ENCODE measurements at regions not wholly inside any gene's neighbourhood (a gene's known extent, or its start where the extent isn't known, plus 50 kb on each side); places are given as distances from the start of the nearest gene placed in this dataset.
A peak's percentile ranks its signal among the peaks of the same experiment; 100 is the strongest.

DNA sequence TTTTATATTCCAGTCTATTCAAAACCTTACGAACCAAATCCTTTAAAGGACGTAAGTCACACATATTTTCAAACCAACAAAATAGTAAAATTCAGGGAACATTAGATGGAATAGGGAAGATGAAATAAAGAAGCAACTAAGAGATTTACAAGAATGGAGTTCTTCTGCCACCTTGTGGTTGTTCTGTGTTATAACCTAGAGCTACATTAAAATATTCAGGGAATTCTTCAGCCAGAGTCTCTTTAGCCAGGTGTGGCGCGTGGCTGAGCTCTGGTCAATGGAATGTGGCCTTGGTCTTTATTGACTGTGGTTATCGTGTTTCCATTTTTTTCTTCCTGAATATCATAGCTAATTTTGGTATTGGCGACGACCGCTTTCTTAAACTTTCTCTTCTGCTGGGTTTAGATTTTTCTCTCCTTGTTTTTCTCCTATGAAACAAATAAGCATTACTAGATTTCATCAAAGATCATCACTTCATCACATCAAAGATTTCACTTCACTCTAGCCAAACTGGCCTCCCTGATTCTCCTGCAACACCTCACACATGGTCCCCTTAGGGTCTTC lies 221.3 kb downstream of the MRPL39 start:
- Histone ChIP-seq H3K9me3 (replicated peaks; ENCODE audit: control insufficient read depth, insufficient read depth, low read length) (no peaks in the 10 kb centered on the region), H3K9me1 (replicated peaks; ENCODE audit: control insufficient read depth, extremely low read depth, insufficient read depth, low read length) (no peaks in the 10 kb centered on the region), H2AFZ (ENCODE audit: low read depth, low read length) (no peak overlapping the region), H3K4me1 (ENCODE audit: control insufficient read depth, extremely low read depth, insufficient read depth, low read length) (no peaks in the 10 kb centered on the region), H3K27ac (ENCODE audit: insufficient read depth, low read depth, low read length) (no peak overlapping the region), H3K4me3 (replicated peaks in 1 of 3; ENCODE audit: insufficient read depth in 1 of 3, low read depth in 1 of 3, low read length in 3 of 3) (no peak overlapping the region), H3K27me3 (ENCODE audit: control insufficient read depth in 2 of 2, insufficient read depth in 2 of 2, low read length in 2 of 2) (peaks cover 0 to 1% of the 10 kb centered on the region in 2 experiments), H3K79me2 (ENCODE audit: control insufficient read depth, insufficient read depth, low read length) (no peaks in the 10 kb centered on the region), H3K4me2 (ENCODE audit: insufficient read depth, low read length) (no peak overlapping the region), H4K20me1 (replicated peaks; ENCODE audit: control insufficient read depth, extremely low read depth, insufficient read depth, low read length) (no peaks in the 10 kb centered on the region), H3K9ac (replicated peaks; ENCODE audit: extremely low read depth, insufficient read depth, low read length) (no peak overlapping the region), H3K36me3 (ENCODE audit: control insufficient read depth in 2 of 2, extremely low read depth in 1 of 2, insufficient read depth in 2 of 2, low read length in 2 of 2) (no peaks in the 10 kb centered on the region)
- TF ChIP-seq, protein P1, sequence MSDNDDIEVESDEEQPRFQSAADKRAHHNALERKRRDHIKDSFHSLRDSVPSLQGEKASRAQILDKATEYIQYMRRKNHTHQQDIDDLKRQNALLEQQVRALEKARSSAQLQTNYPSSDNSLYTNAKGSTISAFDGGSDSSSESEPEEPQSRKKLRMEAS (IDR thresholded peaks at IDR 0.05; ENCODE audit: insufficient read depth, insufficient read length), result no peak
- TF ChIP-seq, protein P2, sequence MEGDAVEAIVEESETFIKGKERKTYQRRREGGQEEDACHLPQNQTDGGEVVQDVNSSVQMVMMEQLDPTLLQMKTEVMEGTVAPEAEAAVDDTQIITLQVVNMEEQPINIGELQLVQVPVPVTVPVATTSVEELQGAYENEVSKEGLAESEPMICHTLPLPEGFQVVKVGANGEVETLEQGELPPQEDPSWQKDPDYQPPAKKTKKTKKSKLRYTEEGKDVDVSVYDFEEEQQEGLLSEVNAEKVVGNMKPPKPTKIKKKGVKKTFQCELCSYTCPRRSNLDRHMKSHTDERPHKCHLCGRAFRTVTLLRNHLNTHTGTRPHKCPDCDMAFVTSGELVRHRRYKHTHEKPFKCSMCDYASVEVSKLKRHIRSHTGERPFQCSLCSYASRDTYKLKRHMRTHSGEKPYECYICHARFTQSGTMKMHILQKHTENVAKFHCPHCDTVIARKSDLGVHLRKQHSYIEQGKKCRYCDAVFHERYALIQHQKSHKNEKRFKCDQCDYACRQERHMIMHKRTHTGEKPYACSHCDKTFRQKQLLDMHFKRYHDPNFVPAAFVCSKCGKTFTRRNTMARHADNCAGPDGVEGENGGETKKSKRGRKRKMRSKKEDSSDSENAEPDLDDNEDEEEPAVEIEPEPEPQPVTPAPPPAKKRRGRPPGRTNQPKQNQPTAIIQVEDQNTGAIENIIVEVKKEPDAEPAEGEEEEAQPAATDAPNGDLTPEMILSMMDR (IDR thresholded peaks at IDR 0.05; ENCODE audit: extremely low read depth in 1 of 2, insufficient read depth in 1 of 2, low read depth in 1 of 2, low read length in 2 of 2), result peak; percentile 45 to 53
- intact Hi-C loops (cut with micrococcal nuclease), result loop anchor here (1.0 to 2.0 kb wide), 3 partner anchors 36 to 1417 kb away; no protein-coding TSS in a partner anchor
- ChIA-PET CTCF (interaction anchor here (0.6 to 3.4 kb wide), 14 partner anchors 10 to 1532 kb away, joined by 3 to 84 read pairs (median 4); no protein-coding TSS in a partner anchor), POLR2A (interaction anchor here (0.7 kb wide), 1 partner anchor 58 kb away, joined by 3 read pairs; no protein-coding TSS in a partner anchor)
- DNase-seq (ENCODE audit: low read depth, low spot score) (peak; percentile 50), FAIRE-seq (peak; percentile 83)
- no TSS peak for BruUV-seq (replicated peaks)
- dilution Hi-C loops (cut with MboI; ENCODE audit: extremely low pct_ligation_motif_present, low sequenced_read_pairs), result no loop called here

DNA sequence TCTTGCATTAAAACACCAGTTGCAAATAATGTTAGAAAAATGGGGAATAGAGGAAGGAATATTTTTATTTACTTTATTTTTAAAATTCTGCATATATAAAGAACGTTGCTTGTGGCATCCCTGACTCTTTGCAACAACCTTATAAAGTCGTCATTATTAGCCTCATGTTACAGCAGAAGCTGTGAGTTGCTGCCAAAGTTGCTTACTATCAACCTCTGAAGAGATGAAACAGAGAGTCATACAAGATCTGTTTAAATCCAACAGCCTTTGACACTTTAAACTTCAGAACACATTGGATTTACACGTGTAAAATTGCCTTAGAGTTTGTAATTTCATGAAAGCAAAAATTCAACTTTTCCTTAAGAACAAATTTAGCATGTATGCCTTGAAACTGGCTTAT lies 221.9 kb downstream of the MRPL39 start:
- H3K9me1 ChIP-seq (replicated peaks; ENCODE audit: control insufficient read depth, extremely low read depth, insufficient read depth, low read length), result no peaks in the 10 kb centered on the region
- H3K27me3 ChIP-seq (ENCODE audit: control insufficient read depth in 2 of 2, insufficient read depth in 2 of 2, low read length in 2 of 2), result peaks cover 0 to 1% of the 10 kb centered on the region in 2 experiments
- FAIRE-seq (no peak), DNase-seq (ENCODE audit: low read depth, low spot score) (no peak)
- H4K20me1 ChIP-seq (replicated peaks; ENCODE audit: control insufficient read depth, extremely low read depth, insufficient read depth, low read length), result no peaks in the 10 kb centered on the region
- H3K36me3 ChIP-seq (ENCODE audit: control insufficient read depth in 2 of 2, extremely low read depth in 1 of 2, insufficient read depth in 2 of 2, low read length in 2 of 2), result no peaks in the 10 kb centered on the region
- no peak overlapping the region for H3K4me3 ChIP-seq (replicated peaks in 1 of 3; ENCODE audit: insufficient read depth in 1 of 3, low read depth in 1 of 3, low read length in 3 of 3)
- no peak overlapping the region for H3K9ac ChIP-seq (replicated peaks; ENCODE audit: extremely low read depth, insufficient read depth, low read length)
- CTCF ChIA-PET, result interaction anchor here (0.9 to 3.4 kb wide), 10 partner anchors 12 to 1416 kb away, joined by 3 to 84 read pairs (median 4); no protein-coding TSS in a partner anchor
- dilution Hi-C loops (cut with MboI; ENCODE audit: extremely low pct_ligation_motif_present, low sequenced_read_pairs) (no loop called here), intact Hi-C loops (cut with micrococcal nuclease) (no loop called here)
- H3K79me2 ChIP-seq (ENCODE audit: control insufficient read depth, insufficient read depth, low read length), result no peaks in the 10 kb centered on the region
- BruUV-seq (replicated peaks), result no TSS peak
- H3K27ac ChIP-seq (ENCODE audit: insufficient read depth, low read depth, low read length), result no peak overlapping the region
- TF ChIP-seq POLR2AphosphoS5 (IDR thresholded peaks at IDR 0.05; ENCODE audit: insufficient read depth, low read depth, low read length), result no peak
- no peak for TF ChIP-seq JUN (IDR thresholded peaks at IDR 0.05; ENCODE audit: borderline replicate concordance, insufficient read depth, insufficient read length, low read depth)
- TF ChIP-seq, protein P1 (IDR thresholded peaks at IDR 0.05; ENCODE audit: insufficient read depth, insufficient read length), result no peak
- no peak for TF ChIP-seq GATA2 (IDR thresholded peaks at IDR 0.05; ENCODE audit: insufficient read depth, insufficient read length, low read depth, low read length)
- TF ChIP-seq, protein P2 (IDR thresholded peaks at IDR 0.05; ENCODE audit: extremely low read depth in 1 of 2, insufficient read depth in 1 of 2, low read depth in 1 of 2, low read length in 2 of 2), result no peak
- TF ChIP-seq FOS (IDR thresholded peaks at IDR 0.05; ENCODE audit: borderline replicate concordance, insufficient read depth, low read length), result no peak
- TF ChIP-seq EZH2 (IDR thresholded peaks at IDR 0.05; ENCODE audit: borderline replicate concordance, low read depth, low read length, severe bottlenecking), result no peak
- no peak for TF ChIP-seq MYC (IDR thresholded peaks at IDR 0.05; ENCODE audit: low read depth, low read length)
- no peak for TF ChIP-seq POLR2A (IDR thresholded peaks at IDR 0.05; ENCODE audit: low read depth, low read length)
- no peaks in the 10 kb centered on the region for H3K4me1 ChIP-seq (ENCODE audit: control insufficient read depth, extremely low read depth, insufficient read depth, low read length)
- H2AFZ ChIP-seq (ENCODE audit: low read depth, low read length), result no peak overlapping the region
- no peaks in the 10 kb centered on the region for H3K9me3 ChIP-seq (replicated peaks; ENCODE audit: control insufficient read depth, insufficient read depth, low read length)
- POLR2A ChIA-PET, result no interaction called here
- H3K4me2 ChIP-seq (ENCODE audit: insufficient read depth, low read length), result no peak overlapping the region

All from endothelial cell of umbilical vein (primary cell).